Stimulated activated CD8-positive, alpha-beta memory T cell treated with anti-CD3 and anti-CD28 coated beads, Interleukin-4, amount 100 ng/mL, for 48 hours (primary cell): ENCODE measurements at regions not wholly inside any gene's neighbourhood (a gene's known extent, or its start where the extent isn't known, plus 50 kb on each side); places are given as distances from the start of the nearest gene placed in this dataset.

ENCODE experiments used
- DNase-seq: peaks from one replicate; pipeline ENCODE4 v3.0.0-alpha.2; 2020

DNA sequence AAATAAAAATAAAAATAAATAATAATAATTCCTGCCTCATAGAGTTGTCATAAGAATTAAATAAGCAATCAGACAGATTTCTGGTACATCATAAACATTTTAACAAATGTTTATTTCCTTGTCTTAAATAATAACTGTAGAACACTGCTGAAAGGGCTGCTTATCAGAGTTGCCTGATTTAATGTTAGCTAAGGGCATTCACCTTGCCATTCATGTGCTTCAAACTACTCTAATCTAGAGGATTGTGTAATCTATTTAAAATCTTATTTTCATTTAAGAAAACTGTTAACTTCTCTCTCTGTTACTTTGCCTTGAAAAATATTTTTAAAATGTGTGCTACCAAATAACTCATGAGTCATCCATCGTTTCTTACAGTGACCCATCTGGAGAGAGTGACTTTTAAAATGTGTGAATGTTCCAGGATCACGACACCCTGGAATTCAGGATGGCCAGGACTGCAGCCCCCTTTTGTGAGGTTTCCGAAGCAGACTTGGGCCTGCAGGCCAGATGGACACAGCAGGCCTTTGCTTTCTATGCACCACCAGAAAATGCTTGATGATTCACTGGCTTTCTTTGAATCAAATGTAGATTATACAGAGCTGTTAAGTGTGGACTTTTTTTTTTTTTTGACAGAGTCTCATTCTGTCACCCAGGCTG lies 109.1 kb upstream of the TNS3 start:
- no peak for DNase-seq

GRCh38 chr7:47689558-47689957 lies 107.6 kb upstream of the TNS3 start:
- no peak for DNase-seq

DNA sequence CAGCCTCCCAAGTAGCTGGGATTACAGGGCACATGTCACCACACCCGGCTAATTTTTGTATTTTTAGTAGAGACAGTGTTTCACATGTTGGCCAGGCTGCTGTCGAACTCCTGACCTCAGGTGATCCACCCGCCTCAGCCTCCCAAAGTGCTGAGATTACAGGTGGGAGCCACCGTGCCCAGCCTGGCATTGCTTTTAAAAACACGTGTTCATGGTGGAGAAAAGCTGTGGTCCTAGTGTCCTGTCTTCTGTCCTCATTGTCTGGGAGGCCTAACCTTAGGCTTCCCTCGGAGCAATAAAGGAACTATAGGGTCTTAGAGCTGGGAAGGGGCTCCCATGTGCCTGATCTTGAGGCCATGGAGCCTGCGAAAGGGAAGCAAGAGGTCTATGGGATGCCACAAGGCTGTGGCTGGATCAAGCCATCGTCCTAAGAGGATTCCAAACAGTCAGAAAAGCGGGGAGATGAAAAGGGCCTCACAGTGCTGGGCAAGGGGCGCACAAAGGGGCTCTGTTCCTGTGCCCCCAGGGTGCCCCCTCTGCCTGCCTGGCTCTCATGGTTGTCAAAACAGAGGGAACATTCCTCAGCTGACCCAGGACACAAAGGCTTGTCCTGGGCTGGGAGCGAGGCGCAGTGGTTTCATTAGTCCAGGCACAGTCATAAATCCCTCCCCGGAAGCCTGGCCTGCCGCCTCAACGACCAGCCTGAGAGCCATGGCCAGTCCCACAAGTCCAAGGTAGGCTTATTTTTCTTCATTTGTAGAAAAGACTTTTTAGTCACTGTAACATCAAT lies 106.6 kb upstream of the TNS3 start:
- no peak for DNase-seq

- DNase-seq = no peak
These were observed 103.9 kb upstream of the TNS3 start for GRCh38 chr7:47685712-47686376.

GRCh38 chr7:47685151-47685550 lies 103.2 kb upstream of the TNS3 start:
- DNase-seq = no peak

DNA sequence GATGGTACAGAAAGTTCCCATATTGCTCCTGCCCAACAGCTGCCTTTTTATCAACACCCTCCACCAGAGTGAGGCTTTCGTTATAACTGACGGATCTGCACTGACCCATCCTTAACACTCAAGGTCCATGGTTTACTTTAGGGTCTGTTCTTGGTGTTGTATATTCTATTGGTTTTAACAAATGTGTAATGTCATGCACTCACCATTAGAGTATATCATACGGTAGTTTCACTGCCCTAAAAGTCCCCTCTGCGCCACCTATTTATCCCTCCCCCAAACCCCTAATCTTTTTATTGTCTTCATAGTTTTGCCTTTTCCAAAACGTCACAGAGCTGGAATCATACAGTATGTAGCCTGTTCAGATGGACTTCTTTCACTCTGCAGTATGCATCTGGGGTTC lies 102.8 kb upstream of the TNS3 start:
- DNase-seq = no peak

DNA sequence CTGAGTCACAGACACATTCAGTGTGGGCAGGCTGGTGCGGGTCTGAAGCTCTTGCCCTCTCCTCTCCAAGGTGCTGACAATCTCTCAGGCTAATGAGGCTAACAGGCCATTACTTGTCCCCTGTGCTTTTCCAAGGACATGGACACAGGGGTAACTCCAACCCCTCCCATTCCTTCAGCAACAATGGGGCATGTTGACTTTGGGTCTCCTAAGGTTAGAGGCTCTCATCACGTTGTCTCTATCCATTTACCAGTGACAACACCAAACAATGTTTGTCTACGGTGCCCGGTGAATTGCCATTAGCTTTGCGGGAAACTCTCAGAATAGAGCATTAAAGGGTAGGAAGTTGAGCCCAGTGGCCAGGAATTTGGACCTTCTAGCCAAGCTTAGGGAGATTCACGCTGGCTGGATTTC lies 101.6 kb upstream of the TNS3 start:
- no peak for DNase-seq

DNA sequence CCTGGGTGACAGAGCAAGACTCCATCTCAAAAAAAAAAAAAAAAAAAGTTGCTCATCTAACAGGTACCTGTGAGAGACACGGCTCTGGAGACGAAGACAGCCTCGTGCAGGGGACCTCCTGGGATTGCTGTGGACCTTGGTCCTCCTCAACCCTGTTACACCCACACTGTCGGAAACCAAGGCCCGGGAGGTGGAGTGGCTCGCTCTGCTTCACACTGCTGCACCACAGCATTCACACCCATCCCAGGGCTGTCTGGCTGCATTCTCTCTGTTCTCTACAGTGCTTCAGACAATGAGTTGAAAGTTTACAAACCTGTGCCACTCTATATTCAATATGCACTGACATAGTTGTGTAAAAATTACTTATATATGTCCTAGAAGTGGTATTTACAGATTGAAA lies 101.0 kb upstream of the TNS3 start:
- no peak for DNase-seq

DNA sequence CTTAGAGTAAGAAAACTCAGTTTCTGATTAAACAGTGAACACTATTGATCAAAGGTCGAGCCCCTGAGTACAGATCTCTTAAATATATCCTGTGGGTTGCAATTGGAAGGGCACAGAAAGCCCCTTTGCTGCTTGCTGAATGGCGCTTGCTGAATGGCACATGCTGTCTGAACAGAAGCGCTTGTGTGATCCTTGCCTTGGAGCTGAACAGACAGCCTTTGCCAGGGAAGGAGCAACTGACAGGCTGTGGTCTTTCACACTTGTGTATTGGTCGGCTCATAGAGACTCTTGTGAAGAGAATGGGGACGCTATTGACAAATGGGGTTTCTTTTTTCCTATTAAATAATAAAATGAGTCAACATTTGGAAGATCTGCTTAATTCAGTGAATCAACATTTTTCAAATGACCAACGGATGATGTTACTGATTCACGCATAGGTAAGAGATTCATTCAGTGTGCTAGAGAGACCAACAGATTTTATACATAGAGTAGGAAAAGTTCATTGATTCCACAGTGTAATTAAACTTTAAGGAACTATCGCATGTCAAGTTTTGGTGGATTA lies 99.4 kb upstream of the TNS3 start:
- no peak for DNase-seq

DNA sequence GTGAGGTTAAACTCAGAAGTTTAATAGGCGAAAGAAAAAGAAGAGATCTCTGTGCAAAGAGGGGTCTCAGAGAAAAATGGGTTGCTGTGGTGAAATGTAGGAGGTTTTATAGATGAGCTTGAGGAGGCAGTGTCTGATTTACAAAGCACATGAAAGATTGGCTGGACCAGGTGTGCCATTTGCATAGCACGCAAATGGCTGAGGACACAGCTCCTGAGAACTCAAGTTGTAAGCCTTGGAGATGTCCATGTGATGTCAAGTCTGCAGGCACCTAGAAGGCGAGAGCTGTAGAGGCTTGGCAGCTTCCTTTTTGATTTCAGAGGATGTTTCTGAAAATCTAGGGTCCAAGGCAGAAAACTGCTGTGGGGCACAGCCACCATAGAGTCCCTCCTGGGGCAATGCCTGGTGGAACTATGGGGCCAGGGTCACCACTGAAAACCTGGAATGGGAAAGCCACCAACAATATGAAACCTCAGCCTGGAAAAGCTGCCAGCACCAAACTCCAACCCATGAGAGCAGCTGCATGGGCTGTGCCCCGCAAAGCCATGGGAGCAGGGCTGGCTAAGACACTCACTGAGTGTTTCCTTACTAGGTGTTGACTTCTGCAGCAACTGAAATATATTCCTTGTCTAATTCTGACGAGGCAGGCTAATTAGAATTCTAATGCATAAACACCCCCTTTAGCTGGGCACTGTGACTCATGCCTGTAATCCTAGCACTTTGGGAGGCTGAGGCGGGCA lies 96.9 kb upstream of the TNS3 start:
- DNase-seq = no peak

DNA sequence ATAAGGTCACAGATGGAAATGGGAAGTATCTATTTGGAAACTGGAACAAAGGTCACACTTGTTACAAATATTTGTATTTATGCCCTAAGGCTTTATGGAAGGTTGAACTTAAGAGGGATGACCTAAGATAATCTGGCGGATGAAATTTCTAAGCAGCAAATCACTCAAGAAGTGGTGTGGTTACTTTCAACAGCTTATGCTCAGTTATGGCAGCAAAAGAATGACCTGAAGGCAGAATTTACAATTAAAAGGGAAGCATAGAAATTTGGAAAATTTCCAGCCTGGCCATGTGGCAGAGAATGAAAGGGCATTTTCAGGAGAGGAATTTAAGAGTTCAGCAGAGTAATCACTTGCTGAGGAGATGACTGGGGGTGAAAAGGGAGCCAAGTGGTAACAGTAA lies 95.8 kb upstream of the TNS3 start:
- no peak for DNase-seq

DNA sequence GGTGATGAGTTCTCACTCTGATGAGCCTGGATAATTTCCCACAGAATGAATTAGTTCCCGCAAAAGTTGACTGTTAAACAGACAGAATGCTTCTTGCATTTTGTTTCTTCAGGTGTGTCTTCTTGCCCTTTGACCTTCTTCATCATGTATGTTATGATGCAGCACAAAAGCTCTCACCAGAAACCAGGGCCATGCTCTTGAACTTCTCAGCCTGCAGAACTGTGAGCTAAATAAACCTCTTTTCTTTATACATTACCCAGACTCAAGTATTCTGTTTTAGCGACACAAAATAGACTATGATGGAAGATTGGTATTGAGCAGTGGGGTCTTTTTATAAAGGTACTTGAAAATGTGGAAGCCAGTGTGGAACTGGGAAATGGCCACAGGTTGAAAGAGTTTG lies 95.2 kb upstream of the TNS3 start:
- DNase-seq = no peak

DNA sequence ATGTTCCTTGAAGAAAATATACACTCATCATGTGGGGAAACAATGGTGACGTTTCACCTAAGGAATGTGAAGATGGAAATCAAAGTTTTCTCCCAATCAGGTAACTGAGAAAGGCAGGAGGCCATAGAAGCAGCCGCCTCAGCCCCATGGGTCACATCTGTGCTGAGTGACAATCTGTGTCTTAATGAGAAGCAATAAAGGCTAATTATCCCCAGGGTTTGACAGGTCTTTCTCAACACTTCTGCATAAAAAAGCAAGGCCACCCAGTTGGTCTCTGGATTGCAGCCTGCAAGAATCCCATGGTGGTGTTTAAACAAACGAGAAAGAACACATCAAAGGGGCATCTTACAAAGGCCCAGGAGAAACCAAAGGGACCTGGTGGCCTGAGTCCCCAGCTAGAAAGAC lies 91.1 kb upstream of the TNS3 start:
- DNase-seq = no peak

DNA sequence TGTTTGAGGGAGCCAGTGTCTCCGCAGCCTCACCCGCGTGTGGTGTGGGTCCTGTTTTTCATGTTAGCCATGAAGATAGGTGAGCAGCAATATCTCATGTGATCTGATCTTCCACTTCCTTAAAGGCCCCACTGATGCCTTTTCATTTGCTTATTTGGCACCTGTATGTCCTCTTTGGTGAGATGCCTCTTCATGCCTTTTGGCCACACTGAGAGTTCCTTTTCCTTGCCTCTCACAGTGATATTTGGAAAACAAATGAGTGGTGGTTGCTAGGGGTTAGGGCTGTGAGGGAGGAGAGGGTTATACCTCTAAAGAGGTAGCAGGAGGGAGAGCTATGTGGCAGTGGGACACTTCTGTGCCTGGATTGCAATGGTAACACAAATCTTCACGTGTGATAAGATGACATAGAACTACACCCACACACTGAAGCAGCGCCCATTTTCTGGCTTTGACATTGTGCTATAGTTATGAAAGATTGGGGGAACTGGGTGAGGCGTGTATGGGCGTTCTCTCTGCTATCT lies 90.4 kb upstream of the TNS3 start:
- DNase-seq = no peak

DNA sequence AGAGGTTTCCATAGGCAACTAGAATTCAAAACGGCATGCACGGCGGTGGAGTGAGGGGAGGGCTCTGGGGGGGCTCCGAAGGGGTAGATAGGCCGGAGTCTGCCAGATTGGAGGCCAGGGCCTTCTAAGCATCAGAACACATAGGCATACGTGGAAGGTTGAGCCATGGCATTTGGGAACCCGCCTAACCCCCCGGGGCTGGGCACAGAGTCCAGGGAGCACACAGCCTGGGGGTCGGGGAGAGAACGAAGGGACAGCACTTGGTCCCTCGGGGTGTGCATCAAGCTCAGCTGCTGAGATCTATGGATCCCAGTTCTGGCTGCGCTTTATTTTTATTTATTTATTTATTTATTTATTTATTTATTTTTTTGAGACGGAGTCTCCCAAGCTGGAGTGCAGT lies 89.4 kb upstream of the TNS3 start:
- DNase-seq = no peak

DNA sequence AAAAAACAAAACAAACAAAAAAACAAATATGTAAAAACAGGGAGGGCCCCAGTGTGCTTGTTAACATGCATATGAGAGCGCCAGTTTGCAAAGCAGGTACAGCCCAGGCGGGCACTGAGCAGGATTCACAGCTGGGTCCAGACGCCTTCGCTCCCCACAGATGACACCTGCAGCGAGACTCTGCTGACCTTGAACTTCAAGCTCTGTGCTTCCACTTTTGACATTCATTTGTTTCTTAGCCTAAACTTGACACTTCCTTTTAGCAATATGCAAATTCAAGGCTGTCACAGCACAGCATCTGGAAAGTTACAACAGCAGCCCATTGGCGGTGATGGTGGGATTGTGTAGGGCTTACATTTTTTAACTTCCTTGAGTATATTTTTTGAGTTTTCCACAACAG lies 88.8 kb upstream of the TNS3 start:
- DNase-seq = no peak

DNA sequence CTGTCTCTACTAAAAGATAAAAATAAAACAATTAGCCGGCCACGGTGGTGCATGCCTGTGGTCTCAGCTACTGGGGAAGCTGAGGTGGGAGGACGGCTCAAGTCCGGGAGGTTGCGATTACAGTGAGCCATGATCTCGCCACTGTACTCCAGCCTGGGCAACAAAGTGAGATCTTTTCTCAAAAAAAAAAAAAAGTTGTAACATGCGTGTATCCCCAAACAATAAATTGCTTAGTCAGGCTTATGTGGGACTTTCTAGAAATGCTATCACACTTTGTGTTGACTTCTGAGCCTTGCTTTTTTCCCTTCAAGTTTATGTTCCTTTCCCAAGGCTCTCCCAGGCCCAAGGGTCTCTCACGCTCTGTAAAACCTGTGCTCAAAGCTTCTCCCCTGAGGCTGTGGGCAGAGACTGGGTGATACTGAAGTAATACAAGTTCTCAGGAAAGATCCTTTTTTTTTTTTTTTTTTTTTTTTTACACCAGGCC lies 88.0 kb upstream of the TNS3 start:
- no peak for DNase-seq

GRCh38 chr7:47669178-47669891 lies 87.4 kb upstream of the TNS3 start:
- DNase-seq = peak; percentile 24

- DNase-seq = no peak
These were observed 84.4 kb upstream of the TNS3 start for GRCh38 chr7:47666164-47666862.

- DNase-seq = no peak
These were observed 82.8 kb upstream of the TNS3 start for GRCh38 chr7:47664650-47665195.

- DNase-seq = no peak
These were observed 81.9 kb upstream of the TNS3 start for GRCh38 chr7:47663851-47664250.
